Loucy (cell line): ENCODE measurements at regions not wholly inside any gene's neighbourhood (a gene's known extent, or its start where the extent isn't known, plus 50 kb on each side); places are given as distances from the start of the nearest gene placed in this dataset.
"Not testable (repeated sequence)": the region's sequence is repeated elsewhere in the genome, so short reads cannot be mapped to it uniquely, and the experiment has no call there.

Source experiments
- H2AFZ ChIP-seq: fragments of 200-600 bp; sonication (generic); 2 replicates; pipeline ENCODE4 v1.6.0; 2016; ENCODE audit warnings: antibody characterized with exemption, mild to moderate bottlenecking, low read length, moderate library complexity
- H3F3A ChIP-seq: fragments of 200-600 bp; 2 replicates; pipeline ENCODE4 v1.6.0; 2016; ENCODE audit warnings: antibody characterized with exemption, low read depth, mild to moderate bottlenecking
- H3K27me3 ChIP-seq: fragments of 200-600 bp; sonication (generic); 2 replicates; pipeline ENCODE4 v1.6.1; 2014; ENCODE audit warnings: low read length, mild to moderate bottlenecking; ENCODE audit not compliant: insufficient read depth, poor library complexity, severe bottlenecking
- H3K36me3 ChIP-seq: fragments of 200-600 bp; sonication (generic); 2 replicates; pipeline ENCODE4 v1.6.1; 2016; ENCODE audit warnings: low read length; ENCODE audit not compliant: insufficient read depth
- H3K4me1 ChIP-seq: fragments of 200-600 bp; sonication (generic); 2 replicates; pipeline ENCODE4 v1.5.1; 2014; ENCODE audit warnings: low read length, mild to moderate bottlenecking; ENCODE audit not compliant: insufficient read depth, poor library complexity, severe bottlenecking
- H3K4me2 ChIP-seq: fragments of 200-600 bp; sonication (generic); 2 replicates; pipeline ENCODE4 v1.6.0; 2014; ENCODE audit warnings: antibody characterized with exemption, low read length, low read depth, mild to moderate bottlenecking; ENCODE audit not compliant: poor library complexity, severe bottlenecking
- H3K4me3 ChIP-seq: fragments of 200-600 bp; sonication (generic); 2 replicates; pipeline ENCODE4 v1.5.1; 2014; ENCODE audit warnings: low read length, mild to moderate bottlenecking, mixed read lengths; ENCODE audit not compliant: poor library complexity, severe bottlenecking
- H3K79me2 ChIP-seq: fragments of 200-600 bp; sonication (generic); 2 replicates; pipeline ENCODE4 v1.6.1; 2014; ENCODE audit warnings: low read length; ENCODE audit not compliant: insufficient read depth
- H3K9ac ChIP-seq: fragments of 200-600 bp; sonication (generic); 2 replicates; pipeline ENCODE4 v1.6.0; 2014; ENCODE audit warnings: mild to moderate bottlenecking, low read depth, low read length, moderate library complexity; ENCODE audit not compliant: poor library complexity, severe bottlenecking
- H3K9me2 ChIP-seq: fragments of 200-600 bp; sonication (generic); replicated peaks from 2 replicates; pipeline ENCODE4 v1.6.1; 2016; ENCODE audit warnings: low read depth, low read length, mixed read lengths
- H3K9me3 ChIP-seq: fragments of 200-600 bp; sonication (generic); 2 replicates; pipeline ENCODE4 v1.6.1; 2014; ENCODE audit warnings: mild to moderate bottlenecking, antibody characterized with exemption, low read length, low read depth; ENCODE audit not compliant: insufficient read depth
- H4K20me1 ChIP-seq: fragments of 200-600 bp; sonication (generic); 2 replicates; pipeline ENCODE4 v1.6.0; 2014; ENCODE audit warnings: antibody characterized with exemption, low read length, mild to moderate bottlenecking; ENCODE audit not compliant: insufficient read depth, poor library complexity, severe bottlenecking
- CTCF ChIP-seq: fragments of 200-600 bp; sonication (generic); conservative IDR thresholded peaks from 2 replicates; pipeline ENCODE4 v1.5.1; 2014; ENCODE audit warnings: mild to moderate bottlenecking, antibody characterized with exemption, low read length
- EZH2phosphoT487 ChIP-seq: fragments of 200-600 bp; IDR thresholded peaks from 2 replicates; pipeline ENCODE4 v1.6.1; 2018; ENCODE audit warnings: antibody characterized with exemption, mild to moderate bottlenecking, moderate library complexity, borderline replicate concordance

- Histone ChIP-seq H3K9me2 (no peaks in the 10 kb centered on the region), H3K4me1 (no peaks in the 10 kb centered on the region), H2AFZ (no peak overlapping the region), H3F3A (no peaks in the 10 kb centered on the region), H3K27me3 (no peaks in the 10 kb centered on the region), H3K9me3 (no peaks in the 10 kb centered on the region), H3K36me3 (no peaks in the 10 kb centered on the region), H3K9ac (no peak overlapping the region), H3K4me3 (no peak overlapping the region), H4K20me1 (no peaks in the 10 kb centered on the region), H3K79me2 (no peaks in the 10 kb centered on the region), H3K4me2 (no peak overlapping the region)
- TF ChIP-seq EZH2phosphoT487 (no peak), CTCF (no peak)
These were observed 90.9 kb upstream of the SLCO6A1 start for GRCh38 chr5:102589661-102590060.

GRCh38 chr5:102590467-102590866 is 91.7 kb upstream of the SLCO6A1 start:
- no peaks in the 10 kb centered on the region for H4K20me1 ChIP-seq
- H3K36me3 ChIP-seq: no peaks in the 10 kb centered on the region
- no peak overlapping the region for H2AFZ ChIP-seq
- H3K4me2 ChIP-seq: no peak overlapping the region
- no peak overlapping the region for H3K4me3 ChIP-seq
- no peaks in the 10 kb centered on the region for H3K9me2 ChIP-seq
- H3F3A ChIP-seq: no peaks in the 10 kb centered on the region
- H3K4me1 ChIP-seq: no peaks in the 10 kb centered on the region
- H3K27me3 ChIP-seq: no peaks in the 10 kb centered on the region
- no peak for TF ChIP-seq EZH2phosphoT487
- TF ChIP-seq CTCF: no peak
- H3K9me3 ChIP-seq: no peaks in the 10 kb centered on the region
- no peaks in the 10 kb centered on the region for H3K79me2 ChIP-seq
- H3K9ac ChIP-seq: no peak overlapping the region

GRCh38 chr5:102591650-102592049 is 92.8 kb upstream of the SLCO6A1 start:
- H3K9me2 ChIP-seq: no peaks in the 10 kb centered on the region
- H3K9ac ChIP-seq: no peak overlapping the region
- H3K4me3 ChIP-seq: no peak overlapping the region
- peaks cover 4% of the 10 kb centered on the region for H3K4me1 ChIP-seq
- no peaks in the 10 kb centered on the region for H3K27me3 ChIP-seq
- H3K4me2 ChIP-seq: no peak overlapping the region
- H3F3A ChIP-seq: no peaks in the 10 kb centered on the region
- H3K36me3 ChIP-seq: no peaks in the 10 kb centered on the region
- H2AFZ ChIP-seq: no peak overlapping the region
- no peak for TF ChIP-seq CTCF
- TF ChIP-seq EZH2phosphoT487: no peak
- no peaks in the 10 kb centered on the region for H4K20me1 ChIP-seq
- no peaks in the 10 kb centered on the region for H3K79me2 ChIP-seq
- H3K9me3 ChIP-seq: no peaks in the 10 kb centered on the region

GRCh38 chr5:102592586-102592985 is 93.8 kb upstream of the SLCO6A1 start:
- H3K4me1 ChIP-seq, H3K4me2 ChIP-seq, H2AFZ ChIP-seq, H3K9me2 ChIP-seq, H3K36me3 ChIP-seq, H3K9ac ChIP-seq, H3K4me3 ChIP-seq, H3K27me3 ChIP-seq, H3F3A ChIP-seq, H3K9me3 ChIP-seq, H3K79me2 ChIP-seq, H4K20me1 ChIP-seq: not testable (repeated sequence)
